ENCODE measurements at regions not wholly inside any gene's neighbourhood (a gene's known extent, or its start where the extent isn't known, plus 50 kb on each side); places are given as distances from the start of the nearest gene placed in this dataset.

DNA sequence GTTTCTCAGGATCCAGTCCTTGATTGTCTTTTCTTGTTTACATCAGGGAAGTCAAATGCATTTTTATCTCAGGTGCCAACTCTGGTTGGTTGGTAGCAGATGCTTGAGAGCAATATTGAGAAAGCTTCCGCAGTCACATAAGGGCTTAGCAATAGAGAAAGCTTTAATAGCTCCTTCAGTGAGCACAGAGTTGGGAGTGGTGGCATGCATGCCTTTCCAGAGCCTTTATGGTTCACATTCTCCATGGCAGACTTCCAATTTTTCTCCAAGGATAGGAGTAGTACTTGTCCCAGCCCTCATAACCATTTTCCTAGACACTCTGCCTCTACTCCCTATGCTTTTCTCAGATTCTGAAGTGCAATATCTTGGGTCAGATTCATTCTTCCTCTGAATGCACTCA, 280.4 kb downstream of the AEBP2 start:
- TF ChIP-seq, protein P1, sequence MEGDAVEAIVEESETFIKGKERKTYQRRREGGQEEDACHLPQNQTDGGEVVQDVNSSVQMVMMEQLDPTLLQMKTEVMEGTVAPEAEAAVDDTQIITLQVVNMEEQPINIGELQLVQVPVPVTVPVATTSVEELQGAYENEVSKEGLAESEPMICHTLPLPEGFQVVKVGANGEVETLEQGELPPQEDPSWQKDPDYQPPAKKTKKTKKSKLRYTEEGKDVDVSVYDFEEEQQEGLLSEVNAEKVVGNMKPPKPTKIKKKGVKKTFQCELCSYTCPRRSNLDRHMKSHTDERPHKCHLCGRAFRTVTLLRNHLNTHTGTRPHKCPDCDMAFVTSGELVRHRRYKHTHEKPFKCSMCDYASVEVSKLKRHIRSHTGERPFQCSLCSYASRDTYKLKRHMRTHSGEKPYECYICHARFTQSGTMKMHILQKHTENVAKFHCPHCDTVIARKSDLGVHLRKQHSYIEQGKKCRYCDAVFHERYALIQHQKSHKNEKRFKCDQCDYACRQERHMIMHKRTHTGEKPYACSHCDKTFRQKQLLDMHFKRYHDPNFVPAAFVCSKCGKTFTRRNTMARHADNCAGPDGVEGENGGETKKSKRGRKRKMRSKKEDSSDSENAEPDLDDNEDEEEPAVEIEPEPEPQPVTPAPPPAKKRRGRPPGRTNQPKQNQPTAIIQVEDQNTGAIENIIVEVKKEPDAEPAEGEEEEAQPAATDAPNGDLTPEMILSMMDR (IDR thresholded peaks at IDR 0.05), result no peak
- no peak for TF ChIP-seq EZH2 (IDR thresholded peaks at IDR 0.05; ENCODE audit: borderline replicate concordance, insufficient read depth, low read depth, low read length, poor library complexity, severe bottlenecking)

Measured in B cell (primary cell).